ENCODE measurements at regions not wholly inside any gene's neighbourhood (a gene's known extent, or its start where the extent isn't known, plus 50 kb on each side); places are given as distances from the start of the nearest gene placed in this dataset.
"Not testable (repeated sequence)": the region's sequence is repeated elsewhere in the genome, so short reads cannot be mapped to it uniquely, and the experiment has no call there.

DNA sequence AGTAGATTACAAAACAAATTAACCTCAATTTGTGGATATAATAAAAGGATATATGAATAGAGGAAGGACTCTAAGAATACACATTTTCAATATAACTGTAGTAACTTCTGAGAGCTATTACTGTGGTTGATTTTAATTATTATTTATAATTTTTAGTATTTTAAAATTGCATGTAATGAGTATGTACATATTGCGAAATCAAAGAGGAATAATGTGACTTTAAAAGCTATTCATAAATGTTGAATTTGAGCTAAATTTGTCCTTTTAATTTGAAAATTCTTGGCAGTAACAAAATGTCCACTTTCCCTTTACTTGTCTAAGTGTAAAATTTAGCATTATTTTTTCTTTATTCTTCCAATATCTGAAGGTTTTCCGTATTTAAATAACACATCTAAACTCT, 750.6 kb upstream of the PCDH15 start:
- DNase-seq (ENCODE audit: low spot score in 2 of 2, unreplicated experiment in 2 of 2), result no peak
- Mint-ChIP-seq H3K27ac (no peak overlapping the region), H3K4me3 (no peak overlapping the region), H3K4me1 (peaks cover 24% of the 10 kb centered on the region), H3K36me3 (no peaks in the 10 kb centered on the region), H3K27me3 (ENCODE audit: low read depth) (no peaks in the 10 kb centered on the region), H3K9me3 (no peaks in the 10 kb centered on the region)
- no peak for TF ChIP-seq CTCF (IDR thresholded peaks at IDR 0.05; ENCODE audit: unreplicated experiment)

DNA sequence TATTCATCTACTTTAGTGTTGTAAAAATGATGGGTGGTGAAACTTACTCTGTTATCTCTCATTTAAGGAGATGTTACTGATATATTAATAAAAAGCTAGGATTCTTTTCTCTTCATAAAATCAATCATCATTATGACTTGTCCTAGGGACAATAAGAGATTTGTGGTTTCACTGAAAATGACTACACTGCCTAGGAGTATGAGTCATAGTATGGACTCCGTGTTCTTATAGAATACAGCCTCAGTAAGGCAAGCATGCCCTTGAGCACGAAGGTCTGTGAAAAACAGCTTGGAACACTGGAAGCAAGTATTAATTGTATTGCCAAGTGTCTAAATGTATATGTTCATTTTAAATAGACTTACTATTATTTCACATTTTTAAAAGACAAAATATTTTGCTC, 749.2 kb upstream of the PCDH15 start:
- Mint-ChIP-seq H3K36me3 (no peaks in the 10 kb centered on the region), H3K4me1 (peaks cover 24% of the 10 kb centered on the region), H3K27me3 (ENCODE audit: low read depth) (no peaks in the 10 kb centered on the region), H3K9me3 (no peaks in the 10 kb centered on the region), H3K4me3 (no peak overlapping the region), H3K27ac (no peak overlapping the region)
- no peak for DNase-seq (ENCODE audit: low spot score in 2 of 2, unreplicated experiment in 2 of 2)
- TF ChIP-seq CTCF (IDR thresholded peaks at IDR 0.05; ENCODE audit: unreplicated experiment), result no peak

DNA sequence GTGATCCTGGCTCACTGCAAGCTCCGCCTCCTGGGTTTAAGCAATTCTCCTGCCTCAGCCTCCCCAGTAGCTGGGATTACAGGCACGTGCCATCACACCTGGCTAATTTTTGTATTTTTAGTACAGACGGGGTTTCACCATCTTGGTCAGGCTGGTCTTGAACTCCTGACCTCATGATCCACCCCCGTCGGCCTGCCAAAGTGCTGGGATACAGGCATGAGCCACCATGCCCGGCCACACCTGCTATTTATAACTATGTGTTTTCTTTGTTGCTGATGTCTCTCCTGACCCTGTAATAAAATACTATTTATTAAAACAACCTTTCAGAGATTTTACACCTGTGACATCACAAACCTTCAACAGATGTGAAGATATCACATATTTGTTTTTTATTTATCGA, 736.5 kb upstream of the PCDH15 start:
- not testable (repeated sequence) for H3K4me3 Mint-ChIP-seq; H3K4me1 Mint-ChIP-seq; H3K27me3 Mint-ChIP-seq (ENCODE audit: low read depth); DNase-seq (ENCODE audit: low spot score in 2 of 2, unreplicated experiment in 2 of 2); H3K9me3 Mint-ChIP-seq; H3K36me3 Mint-ChIP-seq; H3K27ac Mint-ChIP-seq

GRCh38 chr10:55519264-55519663, 718.2 kb upstream of the PCDH15 start:
- TF ChIP-seq CTCF (IDR thresholded peaks at IDR 0.05; ENCODE audit: unreplicated experiment), result no peak
- no peaks in the 10 kb centered on the region for H3K27me3 Mint-ChIP-seq (ENCODE audit: low read depth)
- peaks cover 21% of the 10 kb centered on the region for H3K4me1 Mint-ChIP-seq

DNA sequence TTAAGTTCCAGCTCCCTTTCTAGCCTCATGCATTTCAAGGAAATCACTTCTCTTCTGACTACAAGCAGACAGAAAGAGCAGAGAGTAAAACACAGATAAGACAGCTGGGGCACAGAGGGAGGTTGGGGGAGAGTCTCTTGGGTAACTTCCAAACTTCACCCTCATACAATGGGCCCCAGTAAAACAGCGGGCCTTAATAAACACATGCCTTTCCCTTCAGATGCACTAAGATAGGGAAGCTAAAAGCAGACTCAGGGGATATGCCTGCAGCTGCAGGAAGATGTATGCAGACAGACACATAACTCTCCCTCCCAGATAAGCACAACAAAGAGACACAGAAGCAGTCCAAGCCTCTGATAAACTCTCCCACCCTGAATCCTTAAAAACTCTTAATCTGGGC, 717.4 kb upstream of the PCDH15 start:
- Mint-ChIP-seq H3K9me3 (peaks cover 11% of the 10 kb centered on the region), H3K27ac (peak overlapping the region; percentile 50), H3K4me1 (peaks cover 21% of the 10 kb centered on the region), H3K4me3 (peak overlapping the region; percentile 5)
- DNase-seq (ENCODE audit: low spot score in 2 of 2, unreplicated experiment in 2 of 2), result peak in 1 of 2 experiments; percentile 43
- not testable (repeated sequence) for H3K36me3 Mint-ChIP-seq; H3K27me3 Mint-ChIP-seq (ENCODE audit: low read depth)

More at GRCh38 chr10:55519264-55519663, 718.2 kb upstream of the PCDH15 start:
- Mint-ChIP-seq H3K9me3 (peaks cover 11% of the 10 kb centered on the region), H3K36me3 (peaks cover 6% of the 10 kb centered on the region), H3K4me3 (no peak overlapping the region), H3K27ac (peak overlapping the region; percentile 17)
- no peak for DNase-seq (ENCODE audit: low spot score in 2 of 2, unreplicated experiment in 2 of 2)

- no peaks in the 10 kb centered on the region for H3K27me3 Mint-ChIP-seq (ENCODE audit: low read depth)
- no peak overlapping the region for H3K4me3 Mint-ChIP-seq
- H3K4me1 Mint-ChIP-seq, result peaks cover 11% of the 10 kb centered on the region
- TF ChIP-seq CTCF (IDR thresholded peaks at IDR 0.05; ENCODE audit: unreplicated experiment), result no peak
- DNase-seq (ENCODE audit: low spot score in 2 of 2, unreplicated experiment in 2 of 2), result no peak
- H3K9me3 Mint-ChIP-seq, result no peaks in the 10 kb centered on the region
- H3K36me3 Mint-ChIP-seq, result peaks cover under 1% of the 10 kb centered on the region
- H3K27ac Mint-ChIP-seq, result no peak overlapping the region
Observed at GRCh38 chr10:55509168-55509567, 708.1 kb upstream of the PCDH15 start.

GRCh38 chr10:55500931-55501559, 700.0 kb upstream of the PCDH15 start:
- DNase-seq (ENCODE audit: low spot score in 2 of 2, unreplicated experiment in 2 of 2), result peak in 1 of 2 experiments; percentile 37
- no peak overlapping the region for H3K4me3 Mint-ChIP-seq
- no peak for TF ChIP-seq CTCF (IDR thresholded peaks at IDR 0.05; ENCODE audit: unreplicated experiment)
- no peaks in the 10 kb centered on the region for H3K27me3 Mint-ChIP-seq (ENCODE audit: low read depth)
- peaks cover 5% of the 10 kb centered on the region for H3K4me1 Mint-ChIP-seq
- no peaks in the 10 kb centered on the region for H3K36me3 Mint-ChIP-seq
- no peak overlapping the region for H3K27ac Mint-ChIP-seq
- H3K9me3 Mint-ChIP-seq, result no peaks in the 10 kb centered on the region
